GM18502 (cell line): ENCODE measurements at regions not wholly inside any gene's neighbourhood (a gene's known extent, or its start where the extent isn't known, plus 50 kb on each side); places are given as distances from the start of the nearest gene placed in this dataset.
"Not testable (repeated sequence)": the region's sequence is repeated elsewhere in the genome, so short reads cannot be mapped to it uniquely, and the experiment has no call there.

Experiments used
- ATAC-seq: cut with Tn5 transposase; IDR thresholded peaks from one replicate; pipeline ENCODE4 v1.9.1; 2021; ENCODE audit warnings: mild to moderate bottlenecking; ENCODE audit not compliant: unreplicated experiment, poor library complexity

GRCh38 chr1:82114887-82115286 is 314.2 kb downstream of the ADGRL2 start:
- ATAC-seq = no peak

- no peak for ATAC-seq
Measured at GRCh38 chr1:82110366-82111254, 309.9 kb downstream of the ADGRL2 start.

GRCh38 chr1:82108843-82109242 is 308.1 kb downstream of the ADGRL2 start:
- no peak for ATAC-seq

- ATAC-seq = no peak
Measured at GRCh38 chr1:82106672-82107071, 305.9 kb downstream of the ADGRL2 start.

- ATAC-seq = no peak
Measured at GRCh38 chr1:82099170-82099569, 298.4 kb downstream of the ADGRL2 start.

- ATAC-seq = no peak
Measured at GRCh38 chr1:82094136-82094535, 293.4 kb downstream of the ADGRL2 start.

GRCh38 chr1:82091729-82092128 is 291.0 kb downstream of the ADGRL2 start:
- ATAC-seq = no peak

GRCh38 chr1:82091265-82091664 is 290.5 kb downstream of the ADGRL2 start:
- ATAC-seq = no peak

- no peak for ATAC-seq
Measured at GRCh38 chr1:82090104-82090503, 289.4 kb downstream of the ADGRL2 start.

GRCh38 chr1:82086739-82087138 is 286.0 kb downstream of the ADGRL2 start:
- ATAC-seq = no peak

GRCh38 chr1:82079607-82080006 is 278.9 kb downstream of the ADGRL2 start:
- ATAC-seq = no peak

- no peak for ATAC-seq
Measured at GRCh38 chr1:82073659-82074058, 272.9 kb downstream of the ADGRL2 start.

- no peak for ATAC-seq
Measured at GRCh38 chr1:82073071-82073470, 272.3 kb downstream of the ADGRL2 start.

- ATAC-seq = no peak
Measured at GRCh38 chr1:82065916-82066315, 265.2 kb downstream of the ADGRL2 start.

- ATAC-seq = no peak
Measured at GRCh38 chr1:82064691-82065090, 264.0 kb downstream of the ADGRL2 start.

- no peak for ATAC-seq
Measured at GRCh38 chr1:82062206-82062605, 261.5 kb downstream of the ADGRL2 start.

GRCh38 chr1:82059959-82060358 is 259.2 kb downstream of the ADGRL2 start:
- ATAC-seq = no peak

GRCh38 chr1:82057011-82057410 is 256.3 kb downstream of the ADGRL2 start:
- no peak for ATAC-seq

- not testable (repeated sequence) for ATAC-seq
Measured at GRCh38 chr1:82055375-82055774, 254.6 kb downstream of the ADGRL2 start.

GRCh38 chr1:82052563-82052962 is 251.8 kb downstream of the ADGRL2 start:
- no peak for ATAC-seq

- ATAC-seq = no peak
Measured at GRCh38 chr1:82048596-82048995, 247.9 kb downstream of the ADGRL2 start.

GRCh38 chr1:82045221-82045620 is 244.5 kb downstream of the ADGRL2 start:
- no peak for ATAC-seq
